A549 (cell line): ENCODE measurements at regions not wholly inside any gene's neighbourhood (a gene's known extent, or its start where the extent isn't known, plus 50 kb on each side); places are given as distances from the start of the nearest gene placed in this dataset.

Source experiments
- CHD2 ChIP-seq: fragments of 150-350 bp; IDR thresholded peaks from 2 replicates; pipeline ENCODE4 v1.6.1; 2014; ENCODE audit warnings: low read length; ENCODE audit not compliant: partially characterized antibody
- CHD4 ChIP-seq: fragments of 200-600 bp; sonication (generic); IDR thresholded peaks from 2 replicates; pipeline ENCODE4 v1.6.1; 2016; ENCODE audit warnings: antibody characterized with exemption, mild to moderate bottlenecking, borderline replicate concordance
- CTCF ChIP-seq: fragments of >200 bp; sonication (Bioruptor Twin); formaldehyde crosslinking; IDR thresholded peaks from 3 replicates; pipeline ENCODE4 v1.5.1; 2016
- EP300 ChIP-seq, 2 experiments: fragments of >200 bp; sonication (Bioruptor Twin); formaldehyde crosslinking; IDR thresholded peaks; 2 replicates in 1 of 2; 3 replicates in 1 of 2; pipeline ENCODE4 v1.6.1; 2016 to 2017
- PBX3 ChIP-seq: IDR thresholded peaks from 2 replicates; pipeline ENCODE4 v1.6.1; 2012
- POLR2AphosphoS2 ChIP-seq: conservative IDR thresholded peaks from 2 replicates; pipeline ENCODE4 v1.6.1; 2012; ENCODE audit warnings: low read length, improper control_type of control experiment, inconsistent platforms
- USF2 ChIP-seq: fragments of 450-650 bp; IDR thresholded peaks from 2 replicates; pipeline ENCODE4 v1.6.1; 2014; ENCODE audit warnings: antibody characterized with exemption
- ZSCAN20 ChIP-seq: fragments of 250-450 bp; sonication (Bioruptor Pico); IDR thresholded peaks from 2 replicates; pipeline ENCODE4 v1.8.0; 2022; ENCODE audit warnings: mild to moderate bottlenecking, moderate library complexity

- no peak for TF ChIP-seq ZSCAN20 (CRISPR knock-in tag)
- TF ChIP-seq CTCF = no peak
- TF ChIP-seq PBX3 = no peak
- no peak for TF ChIP-seq EP300 (IDR thresholded peaks at IDR 0.05)
- no peak for TF ChIP-seq POLR2AphosphoS2
- no peak for TF ChIP-seq CHD4
- TF ChIP-seq USF2 = no peak
- TF ChIP-seq CHD2 = no peak
Measured at GRCh38 chr7:8829100-8829499, 395.7 kb downstream of the NXPH1 start.
